AG09319 (cell line): ENCODE measurements at regions not wholly inside any gene's neighbourhood (a gene's known extent, or its start where the extent isn't known, plus 50 kb on each side); places are given as distances from the start of the nearest gene placed in this dataset.
"Not testable (repeated sequence)": the region's sequence is repeated elsewhere in the genome, so short reads cannot be mapped to it uniquely, and the experiment has no call there.

Source experiments
- DNase-seq: peaks from one replicate; pipeline ENCODE4 v3.0.0-alpha.2; 2010; ENCODE audit warnings: low read depth; ENCODE audit errors: extremely low read depth
- TF ChIP-seq, protein P1 (sequence below): IDR thresholded peaks from 2 replicates; pipeline ENCODE4 v1.5.1; 2011; ENCODE audit warnings: low read depth, mild to moderate bottlenecking, inconsistent platforms, low read length, moderate library complexity

GRCh38 chr17:68097161-68097805 lies 61.7 kb downstream of the KPNA2 start:
- TF ChIP-seq, protein P1, sequence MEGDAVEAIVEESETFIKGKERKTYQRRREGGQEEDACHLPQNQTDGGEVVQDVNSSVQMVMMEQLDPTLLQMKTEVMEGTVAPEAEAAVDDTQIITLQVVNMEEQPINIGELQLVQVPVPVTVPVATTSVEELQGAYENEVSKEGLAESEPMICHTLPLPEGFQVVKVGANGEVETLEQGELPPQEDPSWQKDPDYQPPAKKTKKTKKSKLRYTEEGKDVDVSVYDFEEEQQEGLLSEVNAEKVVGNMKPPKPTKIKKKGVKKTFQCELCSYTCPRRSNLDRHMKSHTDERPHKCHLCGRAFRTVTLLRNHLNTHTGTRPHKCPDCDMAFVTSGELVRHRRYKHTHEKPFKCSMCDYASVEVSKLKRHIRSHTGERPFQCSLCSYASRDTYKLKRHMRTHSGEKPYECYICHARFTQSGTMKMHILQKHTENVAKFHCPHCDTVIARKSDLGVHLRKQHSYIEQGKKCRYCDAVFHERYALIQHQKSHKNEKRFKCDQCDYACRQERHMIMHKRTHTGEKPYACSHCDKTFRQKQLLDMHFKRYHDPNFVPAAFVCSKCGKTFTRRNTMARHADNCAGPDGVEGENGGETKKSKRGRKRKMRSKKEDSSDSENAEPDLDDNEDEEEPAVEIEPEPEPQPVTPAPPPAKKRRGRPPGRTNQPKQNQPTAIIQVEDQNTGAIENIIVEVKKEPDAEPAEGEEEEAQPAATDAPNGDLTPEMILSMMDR: no peak
- no peak for DNase-seq

GRCh38 chr17:68099341-68099753 lies 63.8 kb downstream of the KPNA2 start:
- not testable (repeated sequence) for DNase-seq

DNA sequence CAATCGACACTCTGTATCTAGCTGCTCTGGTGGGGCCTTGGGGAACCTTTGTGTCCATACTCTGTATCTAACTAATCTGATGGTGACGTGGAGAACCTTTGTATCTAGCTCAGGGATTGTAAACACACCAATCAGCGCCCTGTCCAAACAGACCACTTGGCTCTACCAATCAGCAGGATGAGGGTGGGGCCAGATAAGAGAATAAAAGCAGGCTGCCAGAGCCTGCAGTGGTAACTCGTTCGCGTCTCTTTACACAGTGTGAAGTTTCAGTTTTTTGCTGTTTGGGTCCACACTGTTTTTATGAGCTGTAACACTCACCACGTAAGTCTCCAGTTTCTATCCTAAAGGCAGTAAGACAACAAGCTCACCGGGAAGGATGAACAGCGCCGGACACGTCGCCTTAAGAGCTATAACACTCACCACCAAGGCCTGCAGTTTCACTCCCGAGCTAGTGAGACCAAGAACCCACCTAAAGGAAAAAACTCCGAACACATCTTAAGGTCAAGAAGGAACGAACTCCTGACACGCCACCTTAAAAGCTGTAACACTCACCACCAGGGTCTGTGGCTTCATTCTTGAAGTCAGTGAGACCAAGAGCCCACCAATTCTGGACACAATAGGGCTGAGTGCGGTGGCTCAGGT lies 64.6 kb downstream of the KPNA2 start:
- DNase-seq: no peak
- TF ChIP-seq, protein P1: no peak

DNA sequence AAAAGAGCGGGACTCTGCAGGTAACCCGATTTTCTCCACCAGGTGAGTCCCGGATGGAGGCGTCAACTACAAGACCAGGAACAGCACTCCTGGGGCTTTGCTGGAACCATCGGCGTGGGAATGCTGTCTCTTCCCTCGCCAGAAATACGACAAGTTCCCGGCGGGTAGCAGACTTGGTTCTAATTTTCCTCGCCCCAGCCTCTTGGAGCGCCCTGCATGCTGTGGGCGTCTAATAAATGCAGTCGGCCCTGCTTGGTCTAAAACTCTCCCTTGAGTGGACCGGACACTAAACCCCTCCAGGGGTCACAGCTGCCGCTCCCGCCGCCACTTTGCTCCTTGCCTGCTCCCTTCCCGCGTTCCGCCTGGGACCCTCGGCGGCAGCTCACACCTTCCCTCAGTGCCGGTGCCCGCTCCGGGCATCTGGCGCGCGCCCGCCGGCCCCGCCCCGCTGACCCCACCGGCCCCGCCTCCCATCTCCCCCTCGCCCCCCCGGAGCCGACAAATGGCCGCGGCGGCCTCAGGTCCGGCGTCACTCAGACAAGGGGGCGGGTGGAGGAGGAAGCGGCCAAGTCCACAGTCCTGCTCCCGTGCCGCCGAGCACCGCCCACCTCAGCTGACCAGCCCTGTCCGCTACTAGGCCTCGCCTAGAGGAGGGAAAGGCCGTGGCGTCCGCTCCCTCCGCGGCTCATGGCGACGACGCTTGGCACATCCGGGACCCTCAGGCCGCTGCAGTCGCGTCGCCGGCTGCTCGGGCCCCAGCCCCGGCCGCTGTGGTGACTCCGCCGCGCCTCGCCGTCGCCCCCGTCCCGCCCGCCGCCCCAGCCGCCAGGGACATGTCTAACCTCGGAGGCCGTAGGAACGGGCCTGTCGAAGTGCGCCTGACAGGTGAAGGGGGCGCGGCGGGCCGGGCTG lies 65.8 kb downstream of the KPNA2 start:
- TF ChIP-seq, protein P1: no peak
- peak; percentile 85 for DNase-seq

GRCh38 chr17:68101987-68102314 lies 66.4 kb downstream of the KPNA2 start:
- TF ChIP-seq, protein P1: no peak
- no peak for DNase-seq

- TF ChIP-seq, protein P1: no peak
- DNase-seq: no peak
Observed at GRCh38 chr17:68102318-68102758, 66.8 kb downstream of the KPNA2 start.

DNA sequence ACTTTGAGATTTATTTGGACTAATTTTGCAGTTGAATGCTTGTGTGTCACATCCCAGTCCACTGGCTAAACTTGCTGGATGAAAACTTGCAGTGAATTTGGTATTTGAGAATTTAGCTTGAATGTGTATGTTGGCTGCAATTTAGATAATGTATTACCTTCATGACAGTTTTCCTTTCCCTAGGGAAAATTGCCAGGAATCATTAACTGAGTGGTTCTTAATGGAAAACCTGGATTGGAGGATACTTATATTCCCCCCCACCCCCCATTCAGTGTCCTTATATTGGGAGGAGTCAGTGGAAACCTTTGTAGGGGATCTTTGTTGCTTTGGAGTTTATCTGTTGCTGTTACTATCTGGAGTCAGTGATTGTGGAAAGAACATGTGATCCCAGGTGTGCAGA lies 67.6 kb downstream of the KPNA2 start:
- TF ChIP-seq, protein P1: no peak
- no peak for DNase-seq
